Ishikawa (cell line): ENCODE measurements at regions not wholly inside any gene's neighbourhood (a gene's known extent, or its start where the extent isn't known, plus 50 kb on each side); places are given as distances from the start of the nearest gene placed in this dataset.

Experiments
- CEBPB ChIP-seq: IDR thresholded peaks from 2 replicates; pipeline ENCODE4 v1.6.1; 2012
- CREB1 ChIP-seq: IDR thresholded peaks from 2 replicates; pipeline ENCODE4 v1.6.1; 2012; ENCODE audit warnings: low read depth
- EGR1 ChIP-seq: IDR thresholded peaks from 2 replicates; pipeline ENCODE4 v1.6.1; 2012
- EP300 ChIP-seq: IDR thresholded peaks from 2 replicates; pipeline ENCODE4 v1.6.1; 2012; ENCODE audit warnings: borderline replicate concordance
- FOXM1 ChIP-seq: IDR thresholded peaks from 2 replicates; pipeline ENCODE4 v1.6.1; 2012; ENCODE audit warnings: low read depth, borderline replicate concordance
- MAX ChIP-seq: IDR thresholded peaks from 2 replicates; pipeline ENCODE4 v1.6.1; 2012
- NFIC ChIP-seq: IDR thresholded peaks from 2 replicates; pipeline ENCODE4 v1.6.1; 2012
- RAD21 ChIP-seq: IDR thresholded peaks from 2 replicates; pipeline ENCODE4 v1.6.1; 2012; ENCODE audit warnings: low read depth
- REST ChIP-seq: IDR thresholded peaks from 2 replicates; pipeline ENCODE4 v1.6.1; 2012; ENCODE audit warnings: low read depth, mild to moderate bottlenecking
- TAF1 ChIP-seq: IDR thresholded peaks from 2 replicates; pipeline ENCODE4 v1.6.1; 2012; ENCODE audit warnings: low read depth, mild to moderate bottlenecking
- TCF12 ChIP-seq: IDR thresholded peaks from 2 replicates; pipeline ENCODE4 v1.6.1; 2012; ENCODE audit warnings: low read depth
- TEAD4 ChIP-seq: IDR thresholded peaks from 2 replicates; pipeline ENCODE4 v1.6.1; 2012
- USF1 ChIP-seq: IDR thresholded peaks from 2 replicates; pipeline ENCODE4 v1.6.1; 2012
- YY1 ChIP-seq: IDR thresholded peaks from 2 replicates; pipeline ENCODE4 v1.6.1; 2012; ENCODE audit warnings: low read depth
- ZBTB7A ChIP-seq: IDR thresholded peaks from 2 replicates; pipeline ENCODE4 v1.6.1; 2012; ENCODE audit warnings: low read depth

DNA sequence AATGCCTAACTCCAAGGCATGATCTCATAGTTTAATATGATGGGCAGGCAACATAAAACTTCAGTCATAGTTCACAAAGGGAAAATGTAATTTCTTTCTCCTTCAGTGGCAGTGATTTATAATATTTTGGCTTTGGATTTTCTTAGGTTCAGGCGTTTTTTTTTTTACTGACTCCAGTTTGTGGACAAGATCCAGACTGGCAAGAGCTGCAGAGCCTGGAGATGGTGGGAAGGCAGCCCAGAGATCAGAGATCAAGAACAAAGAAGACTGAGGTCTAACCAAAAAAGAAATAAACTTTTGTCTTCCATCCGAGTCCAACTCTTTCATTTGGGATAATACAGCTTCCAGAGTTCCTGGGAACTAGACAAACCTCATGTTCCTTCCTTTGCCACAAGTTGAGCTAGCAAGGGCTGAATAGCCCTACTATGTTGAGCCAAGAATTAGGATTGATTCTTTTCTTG is 215.3 kb upstream of the SETBP1 start:
- no peak for TF ChIP-seq TEAD4
- no peak for TF ChIP-seq EGR1
- TF ChIP-seq REST: no peak
- TF ChIP-seq EP300: no peak
- TF ChIP-seq FOXM1: no peak
- TF ChIP-seq CEBPB: no peak
- no peak for TF ChIP-seq TAF1
- TF ChIP-seq TCF12: no peak
- TF ChIP-seq RAD21: no peak
- TF ChIP-seq YY1: no peak
- TF ChIP-seq ZBTB7A: no peak
- no peak for TF ChIP-seq USF1
- TF ChIP-seq CREB1: no peak
- TF ChIP-seq MAX: no peak
- no peak for TF ChIP-seq NFIC

- TF ChIP-seq YY1 (no peak), MAX (no peak), FOXM1 (no peak), TEAD4 (no peak), CREB1 (no peak), TCF12 (no peak), TAF1 (no peak), ZBTB7A (no peak), EGR1 (no peak), REST (no peak)
Observed at GRCh38 chr18:44466997-44467396, 213.7 kb upstream of the SETBP1 start.

DNA sequence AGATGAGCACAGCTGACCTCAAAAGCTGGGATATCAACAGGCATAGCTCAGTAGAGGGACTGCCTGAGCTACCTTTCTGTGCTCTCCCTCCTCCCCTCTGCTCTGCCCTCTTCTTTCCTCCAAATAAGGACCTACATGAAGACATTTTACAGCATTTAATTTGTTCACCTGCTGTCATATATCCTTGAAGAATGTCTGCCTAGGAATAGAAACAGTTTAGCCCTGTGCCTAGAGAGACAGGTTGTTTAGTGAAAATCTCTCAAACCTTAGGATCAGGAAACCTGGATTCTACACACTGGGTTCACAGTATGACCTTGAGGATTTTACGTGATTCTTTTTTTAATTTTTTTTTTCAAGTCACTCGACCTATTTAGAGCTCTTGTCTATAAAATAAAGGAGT is 213.0 kb upstream of the SETBP1 start:
- TF ChIP-seq NFIC (no peak), TEAD4 (no peak), REST (no peak), TCF12 (no peak), ZBTB7A (no peak), FOXM1 (no peak), YY1 (no peak), MAX (no peak), EGR1 (no peak), CREB1 (no peak), USF1 (no peak), CEBPB (no peak), TAF1 (no peak), EP300 (no peak), RAD21 (no peak)

DNA sequence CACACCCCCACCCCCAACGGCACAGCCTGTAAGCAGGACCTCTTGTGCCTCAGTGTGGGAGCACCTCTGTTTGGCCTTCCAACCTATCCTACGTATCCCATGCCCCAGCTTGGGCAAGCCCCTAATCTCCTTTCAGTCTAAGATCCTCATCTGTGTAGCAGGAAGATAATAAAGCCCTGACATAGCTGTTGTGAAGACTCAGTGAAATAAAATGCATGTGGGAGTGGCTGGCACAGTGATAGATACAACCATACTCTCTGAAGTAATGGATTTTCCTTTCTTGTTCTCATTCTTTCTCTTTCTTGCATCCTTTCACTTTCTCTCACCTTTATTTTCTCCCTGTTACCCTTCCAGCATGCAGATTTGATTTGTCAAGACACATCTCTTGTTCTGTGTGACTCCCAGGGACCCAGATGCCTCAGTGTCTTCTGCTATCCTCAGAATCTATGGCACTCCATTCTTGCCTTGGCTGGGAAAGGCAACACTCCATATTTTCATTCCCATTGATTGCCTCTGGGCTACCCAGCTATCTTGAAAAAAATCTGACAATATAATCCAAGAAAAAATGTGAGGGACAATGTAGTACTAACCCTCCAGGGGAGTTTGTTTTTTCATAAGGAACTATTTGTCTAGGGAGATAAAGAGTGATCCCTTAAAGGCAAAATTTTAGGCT is 207.2 kb upstream of the SETBP1 start:
- TF ChIP-seq ZBTB7A (no peak), NFIC (no peak), EGR1 (no peak), YY1 (no peak), CREB1 (no peak), RAD21 (no peak), REST (no peak), TEAD4 (no peak), TAF1 (no peak), TCF12 (no peak), CEBPB (no peak), MAX (no peak), USF1 (no peak)
